Fibroblast of lung (primary cell): ENCODE measurements at regions not wholly inside any gene's neighbourhood (a gene's known extent, or its start where the extent isn't known, plus 50 kb on each side); places are given as distances from the start of the nearest gene placed in this dataset.

Experiments
- DNase-seq, 2 donors: peaks; one replicate each; pipeline versions ENCODE4 v3.0.0 to v3.0.0-alpha.2; 2010; ENCODE audit warnings: low read depth in 2 of 2
- H2AFZ ChIP-seq: 2 replicates; pipeline ENCODE4 v1.5.1; 2012; ENCODE audit warnings: low read length, control low read depth, inconsistent platforms
- H3K27ac ChIP-seq: 2 replicates; pipeline ENCODE4 v1.5.1; 2011; ENCODE audit warnings: low read length, control low read depth; ENCODE audit not compliant: insufficient read depth
- H3K27me3 ChIP-seq: 2 replicates; pipeline ENCODE4 v1.5.1; 2011; ENCODE audit warnings: mild to moderate bottlenecking, low read length; ENCODE audit not compliant: control insufficient read depth, insufficient read depth
- H3K36me3 ChIP-seq: 2 replicates; pipeline ENCODE4 v1.5.1; 2011; ENCODE audit warnings: low read length; ENCODE audit not compliant: control insufficient read depth, insufficient read depth
- H3K4me1 ChIP-seq: 2 replicates; pipeline ENCODE4 v1.5.1; 2011; ENCODE audit warnings: low read length; ENCODE audit not compliant: control insufficient read depth, insufficient read depth; ENCODE audit errors: extremely low read depth
- H3K4me2 ChIP-seq: 2 replicates; pipeline ENCODE4 v1.5.1; 2011; ENCODE audit warnings: low read length, control low read depth; ENCODE audit not compliant: insufficient read depth; ENCODE audit errors: extremely low read depth
- H3K4me3 ChIP-seq, 4 experiments: fragments of 200-600 bp in 1 of 4; sonication (generic) in 1 of 4; replicated peaks in 1 of 4; 2 replicates each; pipeline ENCODE4 v1.5.1; 2011 to 2016; ENCODE audit warnings: low read length in 4 of 4, low read depth in 3 of 4, mild to moderate bottlenecking in 3 of 4, control low read depth in 2 of 4, inconsistent platforms in 1 of 4, mixed read lengths in 1 of 4; ENCODE audit not compliant: insufficient read depth in 1 of 4; ENCODE audit errors: control extremely low read depth in 1 of 4
- H3K79me2 ChIP-seq: 2 replicates; pipeline ENCODE4 v1.5.1; 2012; ENCODE audit warnings: mild to moderate bottlenecking, low read length, inconsistent platforms; ENCODE audit not compliant: control insufficient read depth, insufficient read depth
- H3K9ac ChIP-seq: 2 replicates; pipeline ENCODE4 v1.5.1; 2011; ENCODE audit warnings: mild to moderate bottlenecking, low read length, control low read depth; ENCODE audit not compliant: insufficient read depth
- H3K9me3 ChIP-seq: 2 replicates; pipeline ENCODE4 v1.5.1; 2012; ENCODE audit warnings: low read depth, low read length; ENCODE audit not compliant: control insufficient read depth, insufficient read depth
- H4K20me1 ChIP-seq: 2 replicates; pipeline ENCODE4 v1.5.1; 2011; ENCODE audit warnings: low read length; ENCODE audit not compliant: control insufficient read depth, insufficient read depth; ENCODE audit errors: extremely low read depth
- CTCF ChIP-seq, 2 donors: IDR thresholded peaks in 1 of 2; conservative IDR thresholded peaks in 1 of 2; 1 replicate in 1 of 2; 2 replicates in 1 of 2; pipeline ENCODE4 v1.5.1; 2011 to 2012; ENCODE audit warnings: low read length in 2 of 2, control low read depth in 1 of 2, inconsistent platforms in 1 of 2, low read depth in 1 of 2, mild to moderate bottlenecking in 1 of 2
- EZH2 ChIP-seq: IDR thresholded peaks from 2 replicates; pipeline ENCODE4 v1.5.1; 2012; ENCODE audit warnings: low read length, control low read depth, mild to moderate bottlenecking; ENCODE audit errors: missing control alignments

- H3K4me1 ChIP-seq: no peaks in the 10 kb centered on the region
- H3K79me2 ChIP-seq: no peaks in the 10 kb centered on the region
- H3K9me3 ChIP-seq: no peaks in the 10 kb centered on the region
- no peaks in the 10 kb centered on the region for H3K36me3 ChIP-seq
- no peaks in the 10 kb centered on the region for H3K27me3 ChIP-seq
- no peak overlapping the region for H2AFZ ChIP-seq
- TF ChIP-seq EZH2 (no peak), CTCF (conservative IDR thresholded peaks at IDR 0.05 in 1 of 2, IDR thresholded peaks at IDR 0.05 in 1 of 2; ENCODE audit: low read depth in 1 of 2, low read length in 2 of 2) (no peak)
- no peak overlapping the region for H3K4me3 ChIP-seq
- no peak overlapping the region for H3K27ac ChIP-seq
- DNase-seq: no peak
- H3K9ac ChIP-seq: no peak overlapping the region
- no peaks in the 10 kb centered on the region for H4K20me1 ChIP-seq
- no peak overlapping the region for H3K4me2 ChIP-seq
These were observed 160.5 kb upstream of the MMS22L start for GRCh38 chr6:97443408-97444080.

- DNase-seq: no peak
- H3K4me1 ChIP-seq: no peaks in the 10 kb centered on the region
- TF ChIP-seq EZH2: no peak
- no peak for TF ChIP-seq CTCF (conservative IDR thresholded peaks at IDR 0.05 in 1 of 2, IDR thresholded peaks at IDR 0.05 in 1 of 2; ENCODE audit: low read depth in 1 of 2, low read length in 2 of 2)
- no peaks in the 10 kb centered on the region for H3K79me2 ChIP-seq
- no peaks in the 10 kb centered on the region for H4K20me1 ChIP-seq
- H2AFZ ChIP-seq: no peak overlapping the region
- no peaks in the 10 kb centered on the region for H3K27me3 ChIP-seq
- H3K9ac ChIP-seq: no peak overlapping the region
- no peak overlapping the region for H3K4me3 ChIP-seq
- no peaks in the 10 kb centered on the region for H3K9me3 ChIP-seq
- H3K36me3 ChIP-seq: no peaks in the 10 kb centered on the region
- H3K27ac ChIP-seq: no peak overlapping the region
- no peak overlapping the region for H3K4me2 ChIP-seq
These were observed 162.4 kb upstream of the MMS22L start for GRCh38 chr6:97445407-97445806.

GRCh38 chr6:97449444-97449966, 166.5 kb upstream of the MMS22L start:
- Histone ChIP-seq H2AFZ (no peak overlapping the region), H3K9ac (no peak overlapping the region), H4K20me1 (no peaks in the 10 kb centered on the region), H3K79me2 (no peaks in the 10 kb centered on the region), H3K36me3 (no peaks in the 10 kb centered on the region), H3K4me1 (no peaks in the 10 kb centered on the region), H3K9me3 (no peaks in the 10 kb centered on the region), H3K4me2 (no peak overlapping the region), H3K27me3 (no peaks in the 10 kb centered on the region), H3K4me3 (no peak overlapping the region), H3K27ac (no peak overlapping the region)
- no peak for TF ChIP-seq CTCF (conservative IDR thresholded peaks at IDR 0.05 in 1 of 2, IDR thresholded peaks at IDR 0.05 in 1 of 2; ENCODE audit: low read depth in 1 of 2, low read length in 2 of 2)
- TF ChIP-seq EZH2: no peak
- DNase-seq: no peak
